GM18868 (cell line): ENCODE measurements at regions not wholly inside any gene's neighbourhood (a gene's known extent, or its start where the extent isn't known, plus 50 kb on each side); places are given as distances from the start of the nearest gene placed in this dataset.
"Not testable (repeated sequence)": the region's sequence is repeated elsewhere in the genome, so short reads cannot be mapped to it uniquely, and the experiment has no call there.

Source experiments
- ATAC-seq: cut with Tn5 transposase; IDR thresholded peaks from one replicate; pipeline ENCODE4 v1.9.1; 2021; ENCODE audit warnings: mild to moderate bottlenecking, moderate library complexity; ENCODE audit not compliant: unreplicated experiment

- no peak for ATAC-seq
These were observed 633.7 kb downstream of the MECOM start for GRCh38 chr3:169029674-169030285.

- ATAC-seq = no peak
These were observed 634.8 kb downstream of the MECOM start for GRCh38 chr3:169028716-169029115.

GRCh38 chr3:169026543-169027182 lies 636.8 kb downstream of the MECOM start:
- ATAC-seq = no peak

GRCh38 chr3:169022457-169022856 lies 641.1 kb downstream of the MECOM start:
- ATAC-seq = no peak

GRCh38 chr3:169020371-169020770 lies 643.1 kb downstream of the MECOM start:
- no peak for ATAC-seq

- no peak for ATAC-seq
These were observed 654.1 kb downstream of the MECOM start for GRCh38 chr3:169009453-169009852.

GRCh38 chr3:169008776-169009358 lies 654.6 kb downstream of the MECOM start:
- ATAC-seq = no peak

GRCh38 chr3:169007145-169007544 lies 656.4 kb downstream of the MECOM start:
- no peak for ATAC-seq

- not testable (repeated sequence) for ATAC-seq
These were observed 657.1 kb downstream of the MECOM start for GRCh38 chr3:169006398-169006797.

GRCh38 chr3:169002689-169003088 lies 660.8 kb downstream of the MECOM start:
- no peak for ATAC-seq

- no peak for ATAC-seq
These were observed 664.7 kb downstream of the MECOM start for GRCh38 chr3:168998792-168999191.

GRCh38 chr3:168997488-168997887 lies 666.0 kb downstream of the MECOM start:
- no peak for ATAC-seq

GRCh38 chr3:168996622-168997021 lies 666.9 kb downstream of the MECOM start:
- ATAC-seq = no peak

GRCh38 chr3:168995129-168995528 lies 668.4 kb downstream of the MECOM start:
- ATAC-seq = no peak

- ATAC-seq = no peak
These were observed 671.7 kb downstream of the MECOM start for GRCh38 chr3:168991803-168992202.

- ATAC-seq = no peak
These were observed 672.9 kb downstream of the MECOM start for GRCh38 chr3:168990621-168991020.

GRCh38 chr3:168990134-168990533 lies 673.4 kb downstream of the MECOM start:
- ATAC-seq = no peak

- no peak for ATAC-seq
These were observed 674.1 kb downstream of the MECOM start for GRCh38 chr3:168989396-168989795.

- no peak for ATAC-seq
These were observed 674.7 kb downstream of the MECOM start for GRCh38 chr3:168988853-168989252.

- no peak for ATAC-seq
These were observed 678.6 kb downstream of the MECOM start for GRCh38 chr3:168984872-168985271.

- ATAC-seq = no peak
These were observed 680.5 kb downstream of the MECOM start for GRCh38 chr3:168983046-168983445.

GRCh38 chr3:168981396-168981795 lies 682.1 kb downstream of the MECOM start:
- no peak for ATAC-seq
